GM19468 (cell line): ENCODE measurements at regions not wholly inside any gene's neighbourhood (a gene's known extent, or its start where the extent isn't known, plus 50 kb on each side); places are given as distances from the start of the nearest gene placed in this dataset.

Experiments
- ATAC-seq: cut with Tn5 transposase; IDR thresholded peaks from one replicate; pipeline ENCODE4 v1.9.1; 2021; ENCODE audit warnings: mild to moderate bottlenecking, moderate library complexity, moderate number of reproducible peaks; ENCODE audit not compliant: unreplicated experiment; ENCODE audit errors: extremely low read depth

DNA sequence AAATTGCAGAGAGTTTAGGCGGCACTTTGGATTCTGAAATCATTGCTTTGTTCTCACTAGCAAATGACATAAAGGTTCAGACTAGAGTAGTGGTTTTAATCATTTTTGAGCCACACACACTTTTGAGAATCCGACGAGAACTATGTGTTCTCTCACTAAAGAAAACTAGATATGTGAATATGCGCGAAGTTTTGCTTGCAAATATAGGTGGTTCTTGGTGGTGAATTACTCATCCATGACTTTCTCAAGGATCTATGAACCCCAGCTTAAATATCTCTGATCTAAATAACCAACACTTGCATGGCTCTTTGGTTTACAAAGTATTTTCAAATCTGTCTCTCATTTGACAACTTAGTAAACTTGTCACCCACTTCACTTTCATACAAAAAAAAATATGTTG, 54.8 kb downstream of the NOG start:
- ATAC-seq, result no peak

DNA sequence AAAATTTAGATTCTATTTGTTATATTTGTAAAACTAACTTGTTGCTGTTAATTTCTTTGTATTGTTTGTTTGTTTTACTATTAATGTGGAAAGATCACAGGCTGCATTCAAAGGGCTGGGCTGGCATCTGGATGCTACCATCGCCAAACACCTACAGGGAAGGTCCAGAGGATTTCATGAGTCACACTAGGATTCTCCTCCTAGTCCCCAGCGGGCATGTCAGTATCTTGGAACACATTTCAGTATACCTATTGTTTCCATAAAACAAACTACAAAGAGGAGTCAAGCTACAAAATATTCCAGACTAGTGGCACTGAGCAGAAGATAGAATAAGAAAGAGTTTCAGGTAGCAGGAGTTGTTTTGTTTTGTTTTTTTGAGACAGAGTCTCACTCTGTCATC, 55.3 kb downstream of the NOG start:
- no peak for ATAC-seq

DNA sequence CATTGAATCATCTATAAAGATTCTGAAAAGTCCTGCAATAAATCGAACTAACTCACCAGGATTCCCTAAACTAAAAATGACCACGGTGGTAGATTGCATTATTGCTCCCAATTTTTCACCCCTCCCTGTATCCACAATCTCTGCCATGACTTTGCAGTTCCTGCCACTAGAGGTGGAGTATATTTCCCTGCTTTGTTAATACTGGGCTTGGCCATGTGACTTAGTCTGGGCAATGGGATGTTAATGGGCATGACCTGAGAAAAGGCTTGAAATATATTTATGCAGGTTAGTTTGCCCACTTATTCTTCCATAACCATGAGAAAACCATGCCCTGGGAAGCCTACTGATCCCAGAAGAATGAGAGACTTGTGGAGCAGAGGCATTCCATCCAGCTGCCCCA, 59.1 kb downstream of the NOG start:
- no peak for ATAC-seq

DNA sequence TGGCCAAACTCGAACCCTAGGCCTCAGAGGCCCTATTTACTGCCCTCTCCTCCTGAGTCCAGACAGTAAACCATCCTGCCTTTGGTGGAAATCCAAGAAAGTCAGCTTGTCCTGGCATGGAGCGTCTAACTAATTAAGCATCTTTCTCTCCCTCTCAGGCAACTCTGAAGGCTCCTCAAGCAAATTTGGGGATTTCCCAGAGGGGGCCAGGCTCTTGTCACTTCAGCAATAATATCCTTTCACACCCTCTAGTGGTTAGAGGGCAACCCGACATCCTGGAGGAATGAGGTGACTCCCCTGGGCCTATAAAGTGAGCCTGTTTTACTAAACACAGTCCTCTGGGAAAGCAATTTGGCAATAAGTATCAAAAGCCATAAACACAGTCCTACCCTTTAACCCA, 60.4 kb downstream of the NOG start:
- peak; percentile 67 for ATAC-seq

DNA sequence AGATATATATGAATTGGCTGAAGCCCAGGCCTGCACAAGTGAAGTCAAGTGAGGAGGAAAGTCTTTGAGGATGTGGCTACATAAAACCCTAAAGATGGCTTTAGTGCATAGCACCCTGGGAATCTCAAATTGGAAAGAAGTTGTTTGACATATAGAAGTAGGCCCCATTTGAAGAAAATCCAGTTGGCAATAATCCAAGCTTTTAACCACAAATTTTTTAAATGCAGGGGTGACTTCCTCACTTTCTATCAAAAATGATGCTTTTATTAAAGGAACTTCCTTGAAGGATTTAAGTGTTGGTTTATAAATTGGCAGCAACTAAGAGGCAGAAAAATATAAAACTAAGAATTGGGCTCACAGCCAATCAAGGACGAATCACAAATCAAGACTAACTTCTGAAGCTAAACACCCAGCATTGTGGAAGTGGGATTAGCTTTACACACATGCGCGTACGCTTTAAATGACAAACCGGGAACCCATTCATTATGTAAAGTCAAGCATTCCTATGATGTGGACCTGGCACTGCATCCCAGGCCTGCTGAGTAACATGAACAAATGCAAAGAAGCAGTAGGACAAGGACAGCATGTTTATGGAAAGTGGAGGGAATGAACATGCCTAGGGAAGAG, 63.3 kb downstream of the NOG start:
- ATAC-seq, result no peak

DNA sequence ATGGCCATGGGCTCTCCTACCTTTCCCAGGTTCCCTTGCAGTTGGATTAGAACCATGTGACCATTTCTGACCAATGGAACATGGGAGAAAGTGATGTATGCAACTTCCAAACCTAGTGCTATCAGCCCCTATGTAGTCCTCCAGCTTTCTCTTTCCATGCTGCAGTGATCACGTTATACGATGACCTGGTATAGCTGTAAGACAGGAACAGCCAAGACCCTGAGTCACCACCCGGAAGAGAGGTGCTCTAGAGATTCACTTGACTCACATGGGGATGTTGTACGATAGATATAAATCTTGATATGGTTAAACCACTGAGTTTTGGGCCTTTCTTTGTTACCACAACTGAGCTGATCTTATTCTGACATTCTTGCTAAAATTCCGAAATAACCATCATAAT, 65.1 kb downstream of the NOG start:
- no peak for ATAC-seq

DNA sequence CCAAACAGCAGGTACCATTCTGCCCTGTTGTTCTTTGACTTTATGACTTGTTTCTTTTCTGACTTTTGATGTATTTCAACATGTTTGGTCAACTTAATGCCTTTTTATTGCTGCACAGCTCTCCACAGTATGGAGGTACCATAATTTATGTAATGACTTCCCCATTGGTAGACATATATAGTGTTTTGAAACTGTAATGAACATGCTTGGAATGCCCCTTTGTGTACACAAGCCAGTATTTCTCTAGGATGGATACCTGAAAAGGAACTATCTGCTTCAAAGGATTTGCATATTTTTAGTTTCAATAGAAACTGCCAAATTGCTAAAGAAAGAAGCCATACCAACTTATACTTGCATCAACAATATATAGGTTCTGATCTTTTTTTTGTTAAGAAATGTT, 66.1 kb downstream of the NOG start:
- ATAC-seq, result no peak

DNA sequence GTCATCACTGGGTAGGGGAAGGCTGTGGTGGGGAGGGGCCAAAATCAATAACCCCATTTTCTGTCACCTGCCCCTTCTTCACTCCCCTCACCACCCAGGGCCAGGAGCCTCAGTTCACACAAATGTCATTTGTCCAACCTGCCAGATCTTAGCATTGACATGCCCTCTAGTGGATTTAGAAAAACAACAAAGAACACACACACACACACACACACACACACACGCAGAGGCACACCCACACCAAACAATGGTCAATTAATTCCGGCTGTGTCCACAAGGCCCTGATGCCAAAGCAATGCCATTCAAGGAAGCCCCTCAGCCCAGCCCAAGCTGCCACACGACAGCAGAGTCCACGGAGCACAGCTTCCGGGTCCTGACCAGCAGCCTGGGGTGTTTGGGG, 68.4 kb downstream of the NOG start:
- ATAC-seq, result no peak

DNA sequence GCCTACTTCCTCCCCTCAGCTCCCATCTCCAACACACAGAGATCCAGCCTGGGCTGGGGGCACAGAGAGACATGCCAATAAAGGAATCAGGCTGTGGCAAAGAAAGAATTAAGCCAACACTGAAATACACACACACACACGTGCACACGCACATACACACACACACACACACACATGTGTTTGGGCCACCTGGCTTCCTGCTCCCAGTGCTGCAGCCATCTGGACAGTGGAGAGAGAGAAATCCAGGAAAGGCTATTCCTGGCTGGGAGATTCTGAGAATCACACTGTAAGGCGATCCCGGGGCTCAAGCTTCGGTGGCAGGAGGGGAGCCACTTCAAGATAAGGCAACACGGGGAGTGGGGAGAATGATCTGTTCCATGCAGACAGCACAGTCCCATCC, 72.4 kb downstream of the NOG start:
- ATAC-seq, result no peak

DNA sequence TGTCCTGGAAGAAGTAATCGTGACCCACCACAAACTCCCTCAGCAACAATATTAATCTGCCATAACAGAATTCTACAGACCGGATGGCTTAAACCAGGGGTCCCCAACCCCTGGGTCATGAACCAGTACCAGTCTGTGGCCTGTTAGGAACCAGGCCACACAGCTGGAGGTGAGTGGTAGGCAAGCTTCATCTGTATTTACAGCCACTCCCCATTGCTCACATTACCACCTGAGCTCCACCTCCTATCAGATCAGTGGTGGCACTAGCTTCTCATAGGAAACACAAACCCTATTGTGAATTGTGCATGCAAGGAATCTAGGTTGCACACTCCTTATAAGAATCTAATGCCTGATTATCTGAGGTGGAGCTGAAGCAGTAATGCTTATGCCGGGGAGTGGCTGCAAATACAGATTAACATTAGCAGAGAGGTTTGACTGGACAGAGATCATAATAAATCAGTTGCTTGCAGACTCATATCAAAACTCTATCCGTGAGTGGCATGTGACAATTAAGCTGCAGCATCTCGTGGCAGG, 74.5 kb downstream of the NOG start:
- no peak for ATAC-seq

DNA sequence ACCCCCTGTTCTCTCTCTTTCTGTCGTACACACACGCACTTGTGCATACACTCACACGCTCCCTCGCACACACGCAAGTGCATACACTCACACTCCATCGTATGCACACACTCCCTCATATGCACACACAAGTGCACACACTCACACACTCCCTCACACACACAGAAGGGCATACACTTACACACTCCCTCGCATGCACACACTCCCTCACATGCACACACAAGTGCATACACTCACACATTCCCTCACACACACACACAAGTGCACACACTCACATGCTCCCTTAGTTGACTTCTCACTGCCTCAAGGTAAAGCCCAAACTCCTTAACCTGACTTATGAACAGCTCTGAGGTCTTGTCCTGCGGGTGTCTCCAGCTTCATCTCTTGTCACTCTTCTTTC, 78.7 kb downstream of the NOG start:
- ATAC-seq, result no peak

DNA sequence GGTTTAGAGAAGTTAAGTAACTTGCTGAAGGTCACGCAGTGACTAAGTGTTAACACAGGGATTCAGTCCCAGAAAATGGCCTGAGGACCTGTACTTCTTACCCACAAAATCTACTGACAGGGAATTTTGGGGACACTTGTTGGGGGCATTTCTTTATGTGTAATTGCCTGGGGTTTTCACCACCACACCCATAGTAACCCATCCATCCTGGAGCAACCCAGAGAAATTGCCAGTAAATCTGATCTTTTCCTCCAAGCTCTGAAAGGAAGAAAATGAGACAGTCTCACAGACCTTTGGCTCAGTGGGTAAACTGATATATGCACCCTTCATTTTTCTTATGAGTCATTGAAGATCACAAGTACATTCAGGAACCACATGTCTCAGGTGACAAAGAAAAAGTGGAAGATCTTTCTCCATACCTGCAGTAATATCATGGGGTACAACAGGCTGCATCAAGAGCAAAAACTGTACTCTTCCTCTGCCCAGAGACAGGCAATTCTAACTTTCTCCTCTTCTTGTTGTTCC, 81.0 kb downstream of the NOG start:
- no peak for ATAC-seq

DNA sequence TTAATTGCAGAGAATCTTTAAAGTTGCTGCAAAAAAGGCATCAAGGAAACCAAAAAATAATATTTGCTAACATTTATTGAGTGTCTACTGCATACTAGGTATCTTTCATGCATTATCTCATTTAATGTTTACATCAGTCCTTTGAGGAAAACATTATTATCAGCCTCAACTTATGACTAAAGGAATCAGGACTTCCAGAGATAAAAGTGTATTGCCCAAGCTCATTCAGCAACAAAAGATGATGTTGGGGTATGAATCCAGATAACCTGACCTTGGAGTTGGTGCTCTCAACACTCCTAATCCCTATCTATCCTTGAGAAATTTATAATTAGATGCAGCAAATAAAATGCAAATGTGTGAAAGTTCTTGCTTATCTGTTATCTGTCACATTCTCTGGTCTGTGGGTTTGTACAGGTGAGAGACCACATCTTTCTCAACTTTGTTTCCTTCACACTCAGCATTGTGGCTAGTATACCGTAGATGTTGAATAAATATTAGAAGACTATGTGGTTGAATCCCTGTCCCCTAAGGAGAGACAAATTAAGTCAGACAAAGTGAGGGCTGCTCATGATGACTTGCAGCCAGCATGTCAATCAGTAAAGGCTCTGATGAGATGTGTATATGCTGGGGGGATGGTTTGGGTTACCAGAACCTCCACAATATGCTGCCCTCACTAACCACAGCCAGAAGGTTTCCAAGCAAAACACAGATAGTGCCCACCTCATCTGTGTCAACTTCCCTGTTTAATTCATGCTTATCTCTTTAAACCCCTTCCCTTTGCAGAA, 82.6 kb downstream of the NOG start:
- ATAC-seq, result no peak

DNA sequence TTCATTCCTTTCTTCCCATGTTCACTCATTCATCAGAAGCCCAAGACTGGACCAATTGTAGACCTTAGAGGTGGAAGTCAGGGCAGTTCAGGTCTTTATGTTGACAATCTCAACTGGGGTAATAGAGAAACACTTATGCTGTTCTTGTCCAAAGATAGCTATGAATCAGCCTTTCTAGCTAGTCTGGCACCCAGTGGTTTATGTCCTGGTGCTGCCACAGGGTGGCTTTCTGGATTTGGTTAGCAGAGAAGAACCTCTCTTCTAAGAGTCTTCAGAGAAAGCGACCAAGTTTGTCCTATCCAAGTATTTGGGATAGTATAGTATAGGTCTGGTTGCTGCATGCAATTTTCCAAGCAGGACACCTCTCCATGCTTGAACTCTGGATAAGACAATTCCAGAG, 83.3 kb downstream of the NOG start:
- no peak for ATAC-seq

DNA sequence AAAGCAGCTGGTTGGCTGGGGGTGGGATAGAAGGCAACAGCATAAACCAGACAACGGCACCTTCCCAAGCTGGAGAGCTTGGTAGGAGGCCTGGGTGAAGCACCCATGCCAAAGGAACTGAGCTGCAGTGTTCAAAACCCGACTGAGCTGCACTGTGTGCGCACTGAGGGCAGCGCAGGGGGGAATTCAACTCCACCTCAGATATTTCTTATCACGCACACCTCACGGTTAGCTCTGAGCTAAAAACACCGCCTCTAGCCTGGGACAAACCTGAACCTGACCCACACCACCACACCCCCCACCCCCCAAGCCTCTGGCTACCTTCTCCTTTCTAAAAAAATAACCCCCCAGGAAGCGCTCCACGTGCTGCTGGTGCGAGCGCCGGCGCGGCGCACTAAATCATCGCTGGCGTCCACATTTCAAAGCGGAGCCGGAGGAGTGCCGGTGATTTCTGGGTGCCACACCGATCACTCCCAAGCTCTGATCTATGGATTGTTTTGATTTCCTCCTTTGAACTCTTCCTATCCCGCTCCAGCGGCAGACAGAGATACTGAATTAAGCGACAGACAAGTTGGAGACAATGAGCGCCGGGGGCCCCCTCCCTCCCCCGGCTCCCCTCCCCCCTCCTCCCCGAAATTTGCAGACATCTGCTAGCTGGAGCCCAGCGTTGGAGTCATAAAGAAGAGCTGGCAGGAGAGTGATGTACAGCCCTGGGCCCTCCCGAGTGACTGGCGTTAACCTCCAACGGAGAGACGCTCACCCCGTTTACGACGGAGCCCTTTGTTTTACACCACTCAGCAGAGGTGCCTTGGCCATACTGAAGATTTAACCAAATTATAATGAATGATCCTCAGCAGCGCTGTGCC, 85.0 kb downstream of the NOG start:
- ATAC-seq, result no peak

DNA sequence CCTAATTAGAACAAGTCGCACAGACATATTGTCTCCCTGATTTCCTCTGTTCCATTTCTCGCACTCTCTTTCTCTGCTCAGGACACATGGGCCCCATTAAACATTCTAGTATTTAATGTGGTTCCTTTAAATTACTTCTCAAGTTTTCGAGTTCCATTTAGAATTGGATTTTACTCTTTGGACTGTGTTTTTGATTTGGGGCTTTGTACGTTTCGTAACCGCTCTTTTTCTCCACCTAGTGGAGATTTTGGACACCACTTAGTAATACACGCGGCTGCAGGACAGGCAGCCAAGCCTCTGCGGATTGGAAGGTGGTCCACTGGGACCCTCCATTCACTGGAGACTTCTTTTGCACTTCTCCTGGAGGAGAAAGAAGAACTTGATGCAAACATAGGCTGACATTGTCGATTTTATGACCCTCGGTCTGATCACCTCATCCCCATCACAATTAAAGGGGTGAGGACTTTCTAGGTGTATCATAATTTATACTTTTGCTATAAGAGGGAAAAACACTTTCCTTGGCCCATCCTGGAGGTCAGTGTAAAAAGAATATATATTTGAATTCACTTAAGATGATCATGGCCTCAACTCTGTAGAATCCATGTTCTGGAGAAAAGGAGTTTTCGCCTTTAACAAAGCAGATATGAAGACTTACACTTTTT, 85.7 kb downstream of the NOG start:
- ATAC-seq, result no peak

DNA sequence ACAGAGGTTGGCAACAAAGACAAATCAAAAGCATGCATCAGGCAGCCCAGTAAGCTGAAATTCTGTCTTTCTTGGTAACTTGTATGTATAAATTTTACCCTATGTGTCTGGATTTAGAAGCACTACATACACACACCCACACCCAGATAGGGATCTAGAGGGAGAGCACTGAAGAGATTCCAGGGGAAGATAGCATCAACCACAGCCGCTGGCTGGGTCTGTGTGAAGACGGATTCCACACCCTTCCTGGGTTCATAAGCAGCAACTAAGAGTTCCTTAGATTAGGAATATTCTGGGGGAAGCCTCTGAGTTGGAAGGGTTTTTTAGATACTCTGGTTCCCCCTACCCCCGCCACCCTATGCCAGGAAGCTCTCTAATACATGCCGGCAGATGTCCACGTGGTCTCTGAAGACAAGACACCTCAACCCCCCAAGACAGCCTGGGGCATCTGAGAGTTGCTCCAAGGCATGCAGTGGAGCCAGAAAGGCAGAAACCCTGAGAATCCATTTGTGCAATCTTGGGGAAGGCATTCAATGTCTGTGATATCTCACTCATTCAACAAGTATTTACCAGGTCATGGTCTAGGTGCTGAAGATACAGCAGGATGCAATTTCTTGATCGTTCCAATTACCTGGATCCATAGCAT, 86.4 kb downstream of the NOG start:
- ATAC-seq, result no peak

DNA sequence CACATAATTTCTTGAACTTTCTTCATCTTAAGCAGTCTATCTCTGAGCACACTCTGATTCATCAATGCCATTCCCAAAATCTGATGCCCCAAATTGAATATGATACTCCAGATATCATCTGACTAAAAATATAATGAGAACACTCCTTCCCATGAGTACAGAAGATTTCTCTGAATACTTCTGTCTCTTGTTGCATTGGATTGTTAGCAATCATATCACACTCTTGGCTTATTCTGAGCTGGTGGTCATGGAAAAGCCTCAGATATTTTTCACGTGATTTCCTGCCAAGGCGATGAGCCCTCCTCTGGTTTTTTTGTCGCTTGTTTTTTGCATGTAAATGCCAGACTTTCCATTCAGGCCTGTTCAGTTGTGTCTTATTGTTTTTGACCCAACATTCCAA, 87.2 kb downstream of the NOG start:
- ATAC-seq, result no peak

DNA sequence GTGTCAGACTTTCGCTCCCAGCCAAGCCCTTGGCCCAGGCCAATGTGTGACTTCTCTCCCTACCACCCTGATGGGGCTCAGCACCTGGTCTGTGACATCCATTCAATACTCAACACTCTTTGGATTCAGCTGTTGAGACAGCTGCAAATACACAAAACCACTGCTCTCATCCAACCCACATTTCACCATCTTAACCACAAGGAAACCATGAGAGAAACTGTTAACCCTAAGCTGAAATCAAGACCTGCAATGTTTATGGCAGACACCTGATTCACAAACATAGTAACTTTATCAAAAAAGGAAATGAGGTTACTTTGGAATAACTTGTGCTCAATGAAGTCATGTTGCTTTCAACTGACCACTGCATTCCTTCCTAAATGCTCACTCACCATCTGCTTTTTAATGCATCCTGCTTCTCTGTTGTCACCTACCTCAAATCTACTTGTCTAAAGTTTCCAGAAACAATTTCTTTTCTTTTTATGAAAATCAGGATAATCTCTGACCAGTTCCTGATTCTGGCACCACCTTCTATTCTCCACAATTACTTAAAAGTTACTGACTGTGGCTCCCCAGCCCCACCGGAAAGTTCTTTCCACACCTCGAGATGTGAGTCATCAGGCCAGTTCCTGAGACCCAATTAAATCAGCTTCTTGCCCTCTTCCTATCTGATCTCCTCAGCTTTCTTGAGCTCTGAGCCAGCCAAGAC, 88.2 kb downstream of the NOG start:
- peak; percentile 71 for ATAC-seq
